NCI-H1092 (cell line): ENCODE measurements at regions not wholly inside any gene's neighbourhood (a gene's known extent, or its start where the extent isn't known, plus 50 kb on each side); places are given as distances from the start of the nearest gene placed in this dataset.
"Not testable (repeated sequence)": the region's sequence is repeated elsewhere in the genome, so short reads cannot be mapped to it uniquely, and the experiment has no call there.

Source experiments
- DNase-seq: peaks from one replicate; lab custom pipeline; 2025; lab: John Stamatoyannopoulos, UW

DNA sequence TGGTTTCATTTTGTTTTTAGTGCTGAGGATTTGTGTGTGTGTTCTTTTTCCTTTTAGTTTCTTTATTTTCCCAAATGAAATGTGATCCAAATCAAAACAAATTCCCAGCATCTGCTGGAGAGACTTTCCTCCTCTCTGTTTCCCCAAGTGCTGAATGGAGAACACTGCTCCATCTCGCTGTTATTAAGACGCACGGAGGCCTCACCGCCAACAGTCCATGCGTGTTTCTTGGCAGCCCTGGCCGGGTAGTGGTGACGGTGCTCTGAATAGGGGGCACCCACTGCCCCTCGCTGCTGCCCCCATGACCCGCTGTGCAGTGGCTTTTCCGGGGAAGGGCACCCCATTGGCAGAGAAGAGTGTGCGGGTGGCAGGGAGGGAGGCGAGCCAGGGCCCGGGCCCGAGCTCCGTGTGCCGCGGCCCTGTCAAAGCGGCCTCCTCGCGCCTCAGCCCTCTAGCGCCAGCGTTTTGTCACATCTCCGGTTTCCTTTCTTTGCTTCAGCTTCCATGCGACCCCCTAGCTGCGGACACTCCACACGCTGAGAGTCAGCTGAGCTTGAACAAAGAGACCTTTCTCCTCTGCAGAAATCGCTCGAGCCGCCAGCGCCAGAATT is 473.7 kb upstream of the SALL3 start:
- DNase-seq, result no peak

DNA sequence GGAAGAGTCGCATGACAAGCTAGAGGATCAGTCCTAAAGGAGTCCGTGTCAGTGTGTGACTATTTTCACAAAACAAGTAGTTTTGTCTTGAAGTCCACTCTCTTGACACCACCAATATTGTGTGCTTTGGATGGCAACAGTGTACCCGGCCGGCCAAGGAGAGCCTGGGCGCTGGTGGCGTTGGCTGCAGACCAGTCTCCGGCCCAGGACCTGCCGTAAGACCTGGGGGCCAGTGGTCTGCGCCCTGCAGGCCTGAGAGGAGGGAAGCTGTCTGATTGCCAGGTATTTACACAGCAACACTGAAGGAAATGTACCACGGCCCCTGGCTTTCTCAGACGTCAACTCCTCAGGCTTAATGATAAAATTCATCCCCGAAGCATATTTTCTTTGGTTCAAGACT is 472.4 kb upstream of the SALL3 start:
- no peak for DNase-seq

DNA sequence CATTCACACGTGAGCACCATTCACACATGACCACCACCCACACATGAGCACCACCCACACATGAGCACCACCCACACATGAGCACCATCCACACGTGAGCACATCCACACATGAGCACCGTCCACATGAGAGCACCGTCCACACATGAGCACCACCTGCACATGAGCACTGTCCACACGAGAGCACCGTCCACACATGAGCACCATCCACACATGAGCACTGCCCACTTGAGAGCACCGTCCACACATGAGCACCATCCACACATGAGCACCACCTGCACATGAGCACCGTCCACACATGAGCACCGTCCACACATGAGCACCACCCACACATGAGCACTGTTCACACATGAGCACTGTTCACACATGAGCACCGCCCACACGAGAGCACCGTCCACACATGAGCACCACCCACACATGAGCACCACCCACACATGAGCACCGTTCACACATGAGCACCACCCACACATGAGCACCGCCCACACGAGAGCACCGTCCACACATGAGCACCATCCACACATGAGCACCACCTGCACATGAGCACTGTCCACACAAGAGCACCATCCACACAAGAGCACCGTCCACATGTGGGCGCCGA is 471.3 kb upstream of the SALL3 start:
- not testable (repeated sequence) for DNase-seq

DNA sequence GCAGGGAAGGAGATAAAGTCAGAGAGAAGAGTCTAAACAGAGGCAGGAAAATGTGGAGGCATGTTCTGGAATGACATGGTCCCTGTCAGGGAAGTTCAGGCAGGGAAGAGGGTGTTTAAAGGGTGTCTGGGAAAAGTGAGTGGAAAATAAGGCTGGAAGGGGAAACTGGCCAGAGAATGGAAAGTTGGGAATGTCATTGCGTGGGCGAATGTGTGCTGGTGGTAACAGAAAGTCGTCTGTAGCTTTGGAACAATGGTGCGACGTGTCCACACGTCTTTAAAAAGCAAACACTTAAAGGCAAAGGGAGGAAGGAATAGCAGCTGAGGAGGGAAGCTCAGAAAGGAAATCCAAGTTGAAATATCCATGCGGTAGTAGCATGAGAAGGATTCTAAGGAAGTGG is 469.5 kb upstream of the SALL3 start:
- DNase-seq, result no peak

DNA sequence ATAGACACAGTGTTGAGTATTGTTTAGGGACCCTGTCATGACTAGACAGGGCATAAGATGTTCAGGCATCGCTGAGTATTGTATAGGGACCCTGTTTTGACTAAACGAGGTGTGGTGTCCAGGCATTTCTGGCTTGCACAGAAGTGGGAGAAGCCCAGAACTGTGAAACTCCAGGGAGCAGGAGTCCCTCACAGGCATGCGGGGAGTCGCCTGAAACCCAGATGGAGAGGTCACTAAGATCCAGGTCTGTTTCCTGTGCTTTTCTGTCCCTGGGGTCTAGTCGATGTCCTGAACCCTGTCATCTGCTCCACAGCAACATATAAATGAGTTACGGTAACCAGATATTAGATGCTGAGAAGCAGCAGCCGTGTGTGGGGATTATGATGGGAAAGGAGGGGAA is 469.0 kb upstream of the SALL3 start:
- no peak for DNase-seq

DNA sequence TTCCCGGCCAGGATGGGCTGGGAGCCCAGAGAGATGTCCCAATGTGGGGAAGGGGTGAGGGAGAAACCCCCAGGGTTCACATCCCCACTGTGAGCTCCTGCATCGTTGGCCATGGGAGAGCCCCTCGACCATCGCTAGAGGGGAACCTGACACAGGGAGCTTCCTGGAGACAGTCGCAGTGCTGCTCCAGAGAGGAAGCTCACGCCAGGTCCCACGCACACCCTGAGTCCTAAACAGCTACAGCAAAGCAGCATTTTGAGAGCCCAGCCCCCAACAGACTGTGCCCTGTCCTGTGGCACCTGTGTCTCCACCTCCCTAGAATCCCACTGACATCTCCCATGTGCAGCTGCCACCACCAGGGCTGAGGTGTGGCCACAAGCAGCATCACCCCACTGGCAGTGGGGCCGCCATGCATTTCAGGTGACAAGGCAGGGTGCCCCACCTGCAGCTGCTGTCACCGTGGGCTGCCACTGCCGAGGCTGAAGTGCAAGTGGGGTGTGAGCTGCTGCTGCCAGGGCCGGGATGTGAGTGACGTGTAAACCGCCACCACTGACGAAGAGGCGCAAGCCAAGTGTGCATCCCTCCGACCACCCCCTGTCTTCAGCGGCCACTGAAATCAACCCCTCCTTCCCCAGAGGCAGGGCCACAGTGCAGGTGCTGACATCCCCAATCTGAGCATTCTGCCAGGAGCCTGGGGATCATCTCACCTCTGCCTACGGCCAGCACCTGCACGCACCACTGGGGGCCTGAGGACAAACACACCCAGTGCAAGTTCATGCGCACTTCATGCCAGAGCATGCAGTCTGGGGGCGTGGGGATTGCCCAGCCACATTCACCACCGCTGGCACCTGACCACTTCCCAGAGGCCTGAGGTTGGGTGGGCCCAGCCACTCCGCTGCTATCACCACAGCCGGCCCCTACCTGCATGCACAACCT is 467.7 kb upstream of the SALL3 start:
- DNase-seq, result no peak

DNA sequence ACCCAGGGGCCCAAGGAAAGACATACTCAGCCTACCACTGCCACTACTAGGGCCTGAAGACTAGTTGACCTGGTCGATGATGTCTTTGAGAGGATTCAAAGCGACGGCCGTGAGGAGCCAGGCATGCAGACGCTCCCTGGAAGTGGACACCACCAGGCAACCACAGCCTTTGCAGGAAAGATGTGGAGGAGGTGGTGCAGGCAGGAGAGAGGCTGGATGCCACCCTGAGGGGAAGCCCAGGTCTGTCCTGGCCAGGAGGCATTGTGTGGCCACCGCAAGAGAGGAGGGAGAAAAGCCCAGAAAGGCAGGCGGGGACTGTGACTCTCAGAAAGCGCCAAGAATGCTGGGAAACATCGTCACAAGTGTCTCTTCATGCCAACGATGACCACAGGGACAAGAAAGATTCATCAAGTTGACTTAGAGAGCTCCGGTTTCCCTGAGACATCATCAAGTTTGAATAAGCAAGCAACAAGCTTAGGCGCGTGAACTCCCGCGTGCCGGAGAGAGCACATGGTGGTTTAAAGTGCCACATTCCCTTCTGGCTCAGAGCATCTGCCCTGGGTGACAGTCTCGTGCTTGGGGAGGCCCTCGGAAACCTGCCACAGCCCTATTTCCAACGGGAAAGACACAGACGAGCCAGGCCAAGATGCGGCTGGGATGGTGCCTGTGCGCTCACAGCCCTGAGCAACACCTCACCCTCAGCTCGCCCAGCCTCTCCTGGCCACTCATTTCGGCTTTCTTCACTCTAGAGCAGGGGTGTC is 464.5 kb upstream of the SALL3 start:
- DNase-seq, result no peak

DNA sequence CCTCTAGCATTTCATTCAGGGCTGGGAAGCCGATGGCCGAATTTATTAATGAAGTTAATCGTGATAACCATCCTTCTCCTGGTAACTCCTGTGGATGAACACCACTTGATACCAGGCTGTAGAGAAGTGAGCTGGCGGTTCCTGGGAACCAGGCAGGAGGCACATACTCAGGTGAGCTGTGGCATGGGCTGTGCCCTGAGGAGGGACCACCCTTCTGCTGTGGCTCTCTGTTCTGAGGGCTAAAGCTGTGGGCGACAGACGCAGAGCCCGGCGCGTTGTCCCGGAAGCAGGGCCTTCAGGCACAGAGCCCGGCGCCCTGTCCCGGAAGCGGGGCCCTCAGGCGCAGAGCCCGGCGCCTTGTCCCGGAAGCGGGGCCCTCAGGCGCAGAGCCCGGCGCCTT is 462.3 kb upstream of the SALL3 start:
- DNase-seq, result no peak

DNA sequence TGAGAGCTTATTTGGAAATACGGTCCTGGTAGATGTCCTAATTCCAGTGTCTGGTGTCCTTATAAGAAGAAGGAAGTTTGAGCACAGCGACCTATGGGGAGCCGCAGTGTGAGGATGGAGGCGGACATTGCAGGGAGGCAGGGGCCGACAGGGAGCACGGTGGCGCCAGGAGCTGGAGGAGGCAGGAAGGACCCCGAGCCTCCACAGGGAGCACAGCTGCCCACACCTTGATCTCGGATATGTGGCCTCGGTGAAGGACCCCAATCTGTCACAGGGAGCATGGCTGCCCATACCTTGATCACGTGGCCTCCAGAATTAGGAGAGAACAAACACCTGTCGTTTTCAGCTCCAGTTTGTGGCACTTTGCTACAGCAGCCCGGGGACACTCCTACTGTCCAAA is 461.6 kb upstream of the SALL3 start:
- DNase-seq, result no peak

DNA sequence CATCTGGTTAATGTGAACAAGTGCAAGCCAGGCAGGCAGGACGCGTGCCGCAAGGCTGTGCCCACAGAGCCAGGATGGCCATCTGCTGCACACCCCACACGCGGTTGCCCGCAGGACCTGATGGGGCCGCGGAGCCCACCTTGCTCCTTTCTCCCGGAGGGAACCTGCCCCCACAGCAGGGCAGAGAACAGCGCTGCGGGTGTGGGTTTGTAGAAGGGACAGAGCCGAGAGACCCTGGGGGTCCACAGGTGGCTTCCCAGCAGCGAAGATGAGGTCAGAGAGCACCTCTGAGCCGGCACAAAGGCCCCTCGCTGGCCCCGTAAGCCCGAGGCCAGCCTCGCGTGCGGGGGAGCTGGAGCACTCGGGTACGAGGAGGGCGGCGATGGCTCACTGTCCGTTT is 460.8 kb upstream of the SALL3 start:
- DNase-seq, result no peak

DNA sequence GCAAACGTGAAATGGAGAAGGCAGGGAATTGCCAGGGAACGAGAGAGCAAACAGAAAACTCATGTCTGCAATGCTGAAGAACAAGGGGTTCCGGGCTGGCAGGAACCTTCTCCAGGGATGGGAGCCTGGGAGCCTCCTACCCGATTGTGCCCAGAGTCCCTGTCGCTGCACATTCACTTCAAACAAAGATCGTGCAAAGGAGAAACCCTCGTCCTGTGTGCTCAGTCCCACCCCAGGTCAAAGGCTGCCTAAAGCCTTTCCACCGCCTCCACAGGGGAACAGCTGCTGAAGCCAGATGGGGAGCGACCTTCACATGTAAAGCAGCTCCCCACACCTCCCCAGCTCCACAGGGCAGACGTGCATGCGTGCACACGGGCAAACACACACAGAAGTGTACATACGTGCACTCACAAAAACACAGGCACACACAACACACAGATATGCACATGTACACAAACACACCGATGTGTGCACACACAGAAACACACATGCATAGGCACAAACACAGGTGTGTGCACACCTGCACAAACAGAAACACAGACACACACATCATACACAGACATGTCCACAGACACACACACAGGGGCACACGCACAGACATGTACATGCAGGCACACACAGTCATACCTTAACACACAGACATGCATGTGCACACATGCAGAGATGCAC is 460.1 kb upstream of the SALL3 start:
- no peak for DNase-seq

DNA sequence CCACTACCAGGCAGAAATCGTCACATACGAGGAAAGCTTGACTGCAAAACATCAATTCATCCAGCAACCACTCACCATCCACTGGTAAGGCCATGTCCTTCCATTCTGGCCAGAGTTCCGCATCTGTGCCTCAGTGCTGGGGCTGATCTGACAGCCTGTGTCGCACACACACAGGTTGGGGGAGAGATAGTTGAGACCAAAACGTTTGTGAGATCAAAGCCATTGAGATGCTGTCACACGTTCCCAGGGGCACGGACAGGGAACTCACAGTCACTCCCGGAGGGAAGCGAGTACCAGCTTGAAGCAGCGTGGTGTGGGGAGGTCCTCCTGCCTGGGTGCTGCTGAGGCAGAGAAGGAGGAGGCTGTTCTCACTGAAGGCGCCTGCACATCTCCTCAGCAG is 458.5 kb upstream of the SALL3 start:
- DNase-seq, result no peak

DNA sequence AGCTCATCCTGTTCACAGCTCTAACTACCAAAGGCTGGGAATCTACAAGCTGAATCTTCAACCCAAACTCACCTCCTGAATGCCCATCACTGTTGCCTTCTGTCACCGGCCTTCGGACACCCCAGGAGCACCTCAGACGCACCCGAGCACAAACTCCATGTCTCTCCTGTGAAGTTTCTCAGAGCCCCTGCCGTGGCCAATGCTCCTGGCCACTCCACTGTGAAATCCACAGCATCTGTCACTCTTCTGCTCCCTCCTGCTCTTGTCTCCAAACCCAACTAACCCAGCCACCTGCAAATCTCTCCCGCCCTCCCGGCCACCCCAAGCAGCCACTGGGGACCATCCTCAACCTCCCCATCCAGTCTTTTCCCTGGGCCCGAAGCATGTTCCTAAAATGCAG is 457.9 kb upstream of the SALL3 start:
- DNase-seq, result no peak

DNA sequence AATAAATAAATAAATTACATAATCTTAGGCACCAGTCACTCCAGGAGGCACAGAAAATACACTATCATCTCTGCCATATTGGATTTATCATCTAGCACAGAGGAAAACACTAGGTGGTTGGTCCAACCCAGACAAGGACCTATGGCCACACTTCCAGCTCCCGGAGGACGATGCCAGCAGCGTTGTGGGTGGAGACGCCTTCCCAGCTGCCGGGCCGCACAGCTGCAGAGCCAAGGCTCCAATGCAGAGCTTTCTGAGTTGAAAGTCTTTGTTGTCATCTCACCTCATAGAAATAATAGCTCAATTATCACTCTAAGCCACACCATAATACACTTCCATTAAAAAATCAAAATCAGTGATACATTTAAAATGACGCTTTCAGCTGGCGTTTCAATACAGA is 457.1 kb upstream of the SALL3 start:
- DNase-seq, result no peak

DNA sequence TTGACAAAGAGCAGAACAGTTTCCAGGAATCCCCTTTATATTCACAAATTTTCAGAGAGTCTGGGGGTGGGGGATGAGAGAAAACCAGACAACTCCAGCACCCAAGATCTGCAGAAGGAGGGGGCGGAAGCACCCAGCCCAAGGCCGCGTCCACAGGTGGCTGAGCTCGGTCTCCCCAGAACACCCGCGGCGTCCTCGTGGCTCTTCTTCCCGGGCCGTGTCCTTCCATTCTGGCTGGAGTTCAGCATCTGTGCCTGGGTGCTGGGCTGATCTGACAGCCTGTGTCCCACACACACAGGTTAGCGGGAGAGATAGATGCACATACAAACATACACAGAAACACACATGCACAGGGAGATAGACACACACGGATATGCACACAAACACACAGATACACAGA is 455.8 kb upstream of the SALL3 start:
- no peak for DNase-seq

DNA sequence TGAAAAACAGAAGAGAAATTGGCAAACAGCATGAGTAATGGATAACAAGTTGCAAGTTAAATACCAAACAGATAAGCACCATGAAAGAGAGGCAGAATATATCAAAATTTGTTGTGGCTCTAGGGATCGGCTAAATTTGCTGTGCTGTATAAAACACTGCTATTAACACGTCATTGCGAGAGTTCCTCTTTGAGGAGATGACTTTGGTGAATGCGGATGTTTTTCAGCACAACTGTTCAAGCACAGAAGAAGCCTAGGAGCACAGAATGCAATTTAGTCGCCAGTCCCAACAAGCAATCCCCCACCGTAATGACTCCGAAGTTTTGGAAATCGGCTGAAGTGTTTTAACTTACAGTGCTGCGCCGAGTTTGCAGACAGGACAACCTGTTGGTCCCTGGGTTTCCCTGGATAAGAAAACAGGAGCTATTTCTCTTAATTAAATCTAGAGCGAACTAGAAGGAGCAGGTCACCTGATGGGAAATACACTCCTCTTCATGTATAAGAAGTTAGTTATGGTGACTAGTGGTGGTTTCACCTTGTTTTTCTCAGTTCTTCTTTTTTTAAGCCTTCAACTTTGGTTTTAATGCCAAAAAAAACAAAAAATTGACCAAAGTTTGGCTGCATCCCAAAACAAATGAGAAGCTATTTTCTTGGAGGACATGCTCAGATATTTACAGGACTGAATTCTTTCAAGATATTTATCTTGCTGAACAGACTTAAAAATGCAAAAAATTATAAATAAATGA is 454.1 kb upstream of the SALL3 start:
- no peak for DNase-seq

DNA sequence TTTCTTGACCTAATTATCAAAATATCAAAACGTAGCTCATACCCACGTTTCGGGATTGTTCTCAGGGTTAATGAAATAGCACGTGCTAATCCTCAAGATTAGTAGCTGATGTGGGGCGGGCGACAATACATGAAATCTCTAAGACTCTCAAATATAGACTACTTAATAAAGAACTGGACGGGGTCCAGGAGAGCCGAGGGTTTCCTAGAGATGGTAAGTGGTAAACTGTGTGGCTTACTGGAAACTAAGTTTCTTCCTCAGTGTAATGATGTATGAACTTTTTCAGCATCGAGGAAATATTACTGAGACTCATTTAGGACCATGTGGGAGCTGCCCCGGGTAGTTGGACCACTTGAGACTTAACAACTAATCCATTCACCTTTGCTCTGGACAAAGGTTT is 453.3 kb upstream of the SALL3 start:
- no peak for DNase-seq

DNA sequence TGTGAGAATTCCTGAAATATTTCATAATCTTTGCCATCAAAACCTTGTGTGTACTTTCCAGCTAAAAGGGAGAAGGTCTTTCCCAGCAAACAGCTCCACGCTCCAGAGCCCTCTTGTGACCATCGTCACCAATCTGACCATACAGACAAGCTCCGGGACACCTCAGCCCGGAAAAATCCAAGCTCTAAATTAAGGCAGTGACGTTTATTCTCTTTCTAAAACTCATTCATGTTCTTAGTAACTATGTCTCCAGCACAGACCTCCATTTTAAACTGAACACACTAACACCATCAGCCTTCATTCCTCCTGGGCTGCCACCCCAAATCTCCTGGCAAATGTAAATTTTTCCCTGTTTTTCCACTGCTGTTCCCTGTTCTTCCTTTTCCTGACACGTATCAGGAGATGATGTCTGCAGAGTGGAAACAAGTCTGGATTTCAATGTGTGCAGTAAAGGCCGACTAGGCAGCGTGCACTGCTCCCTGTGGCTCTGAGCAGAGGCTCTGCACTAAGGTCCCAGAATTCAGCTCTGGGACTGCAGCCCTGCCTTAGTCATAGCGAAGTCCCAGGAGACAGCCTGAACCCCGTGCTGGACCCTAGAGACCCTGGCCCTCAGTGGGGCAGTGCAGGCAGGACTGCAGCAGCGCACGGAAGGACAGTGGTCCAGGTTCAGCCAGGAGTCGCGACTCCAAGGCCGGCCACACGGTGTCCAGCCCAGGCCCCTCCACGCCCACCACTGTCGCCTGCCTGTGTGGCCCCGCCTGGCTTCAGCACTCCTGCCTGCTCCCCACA is 452.5 kb upstream of the SALL3 start:
- no peak for DNase-seq

DNA sequence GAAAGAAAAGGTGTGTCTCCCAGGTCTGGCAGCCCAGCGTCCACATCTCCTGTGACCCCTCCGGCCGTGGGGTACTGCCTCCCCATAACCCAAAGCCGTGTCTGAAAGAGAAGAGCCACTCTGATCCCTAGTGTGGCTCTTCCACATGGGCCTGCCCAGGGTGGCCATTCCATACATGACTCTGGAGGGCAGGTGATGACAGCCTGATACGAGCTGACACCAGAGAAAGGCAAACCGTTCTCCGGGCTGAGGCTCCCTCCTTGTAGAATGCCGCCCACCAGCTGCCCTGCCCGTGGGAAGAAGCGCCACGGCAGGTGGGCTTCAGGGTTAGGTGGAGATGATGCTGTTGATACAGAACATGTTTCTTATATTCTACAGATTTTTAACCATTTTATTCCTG is 451.6 kb upstream of the SALL3 start:
- DNase-seq, result no peak
